Lower leg skin (tissue), 3 donors: ENCODE measurements at regions not wholly inside any gene's neighbourhood (a gene's known extent, or its start where the extent isn't known, plus 50 kb on each side); places are given as distances from the start of the nearest gene placed in this dataset.

ENCODE experiments used
- POLR2A ChIP-seq, 2 donors: fragments of 450-650 bp; IDR thresholded peaks; one replicate each; pipeline ENCODE4 v1.6.1; 2016 to 2017; ENCODE audit warnings: antibody characterized with exemption in 2 of 2, mild to moderate bottlenecking in 1 of 2, moderate library complexity in 1 of 2
- TF ChIP-seq, protein P1 (sequence below), 3 donors: fragments of 450-650 bp; IDR thresholded peaks; one replicate each; pipeline ENCODE4 v1.5.1; 2016; ENCODE audit warnings: antibody characterized with exemption in 3 of 3, mild to moderate bottlenecking in 3 of 3, moderate library complexity in 2 of 3

DNA sequence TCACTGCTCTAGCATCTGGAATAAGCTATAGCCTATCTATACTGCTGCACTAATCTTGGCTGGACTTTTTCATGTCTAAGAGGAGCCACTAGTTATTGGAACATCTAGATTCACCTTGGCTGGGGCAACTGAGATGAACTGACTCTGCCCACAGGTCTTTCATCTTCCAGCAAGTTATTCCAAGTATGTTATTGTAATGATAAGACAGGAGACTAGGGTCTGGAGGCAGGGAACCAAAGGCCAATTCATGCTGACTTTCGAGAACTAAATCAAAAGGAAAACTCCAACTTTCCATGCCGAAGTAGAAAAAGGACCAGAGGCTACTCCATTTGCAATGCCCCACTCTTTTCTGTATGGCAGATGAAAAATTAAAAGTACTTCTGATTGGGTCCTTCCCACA, 1243.0 kb upstream of the RAG2 start:
- TF ChIP-seq, protein P1, sequence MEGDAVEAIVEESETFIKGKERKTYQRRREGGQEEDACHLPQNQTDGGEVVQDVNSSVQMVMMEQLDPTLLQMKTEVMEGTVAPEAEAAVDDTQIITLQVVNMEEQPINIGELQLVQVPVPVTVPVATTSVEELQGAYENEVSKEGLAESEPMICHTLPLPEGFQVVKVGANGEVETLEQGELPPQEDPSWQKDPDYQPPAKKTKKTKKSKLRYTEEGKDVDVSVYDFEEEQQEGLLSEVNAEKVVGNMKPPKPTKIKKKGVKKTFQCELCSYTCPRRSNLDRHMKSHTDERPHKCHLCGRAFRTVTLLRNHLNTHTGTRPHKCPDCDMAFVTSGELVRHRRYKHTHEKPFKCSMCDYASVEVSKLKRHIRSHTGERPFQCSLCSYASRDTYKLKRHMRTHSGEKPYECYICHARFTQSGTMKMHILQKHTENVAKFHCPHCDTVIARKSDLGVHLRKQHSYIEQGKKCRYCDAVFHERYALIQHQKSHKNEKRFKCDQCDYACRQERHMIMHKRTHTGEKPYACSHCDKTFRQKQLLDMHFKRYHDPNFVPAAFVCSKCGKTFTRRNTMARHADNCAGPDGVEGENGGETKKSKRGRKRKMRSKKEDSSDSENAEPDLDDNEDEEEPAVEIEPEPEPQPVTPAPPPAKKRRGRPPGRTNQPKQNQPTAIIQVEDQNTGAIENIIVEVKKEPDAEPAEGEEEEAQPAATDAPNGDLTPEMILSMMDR (IDR thresholded peaks at IDR 0.05), result no peak
- TF ChIP-seq POLR2A (IDR thresholded peaks at IDR 0.05), result no peak
